Tibial nerve (tissue), 4 donors: ENCODE measurements at regions not wholly inside any gene's neighbourhood (a gene's known extent, or its start where the extent isn't known, plus 50 kb on each side); places are given as distances from the start of the nearest gene placed in this dataset.
"Not testable (repeated sequence)": the region's sequence is repeated elsewhere in the genome, so short reads cannot be mapped to it uniquely, and the experiment has no call there.

Source experiments
- DNase-seq, 2 donors: peaks; one replicate each; pipeline ENCODE4 v3.0.0-alpha.2; 2019; ENCODE audit warnings: low spot score in 2 of 2
- H3K27ac ChIP-seq, 4 donors: fragments of 200-600 bp; sonication (generic) in 3 of 4; one replicate each; pipeline ENCODE4 v1.5.1; 2017 to 2019; ENCODE audit warnings: mild to moderate bottlenecking in 1 of 4
- H3K27me3 ChIP-seq, 2 donors: fragments of 200-600 bp; sonication (generic) in 1 of 2; one replicate each; pipeline versions ENCODE4 v1.5.1 to v1.6.0; 2017 to 2019
- H3K36me3 ChIP-seq, 3 donors: fragments of 200-600 bp; sonication (generic); one replicate each; pipeline ENCODE4 v1.5.1; 2018 to 2019
- H3K4me1 ChIP-seq, 4 donors: fragments of 200-600 bp; sonication (generic) in 3 of 4; one replicate each; pipeline ENCODE4 v1.5.1; 2017 to 2019
- H3K4me3 ChIP-seq, 4 donors: fragments of 200-600 bp; sonication (generic) in 3 of 4; one replicate each; pipeline ENCODE4 v1.5.1; 2017 to 2019; ENCODE audit warnings: mild to moderate bottlenecking in 1 of 4, moderate library complexity in 1 of 4
- H3K9me3 ChIP-seq, 4 donors: fragments of 200-600 bp; sonication (generic) in 3 of 4; one replicate each; pipeline ENCODE4 v1.5.1; 2017 to 2019
- CTCF ChIP-seq, 5 experiments: fragments of 200-600 bp in 3 of 5; fragments of 450-650 bp in 2 of 5; sonication (generic) in 3 of 5; IDR thresholded peaks; one replicate each; pipeline ENCODE4 v1.5.1; 2016 to 2019; ENCODE audit warnings: antibody characterized with exemption in 5 of 5, mild to moderate bottlenecking in 3 of 5, moderate library complexity in 2 of 5
- EP300 ChIP-seq, 2 donors: sonication (generic); formaldehyde crosslinking; IDR thresholded peaks; one replicate each; pipeline ENCODE4 v1.6.1; 2017; ENCODE audit warnings: antibody characterized with exemption in 2 of 2, mild to moderate bottlenecking in 1 of 2
- POLR2A ChIP-seq, 2 donors: fragments of 450-650 bp; IDR thresholded peaks; one replicate each; pipeline ENCODE4 v1.6.1; 2017; ENCODE audit warnings: antibody characterized with exemption in 2 of 2, mild to moderate bottlenecking in 2 of 2, moderate library complexity in 2 of 2
- WGBS, 2 donors: methylation state at CpG; one replicate each; pipeline ENCODE4 v1.1.5; 2018; 5-methylcytosine and 5-hydroxymethylcytosine counted together

- Histone ChIP-seq H3K4me1 (no peaks in the 10 kb centered on the region), H3K27ac (no peak overlapping the region), H3K9me3 (no peaks in the 10 kb centered on the region), H3K36me3 (no peaks in the 10 kb centered on the region), H3K4me3 (no peak overlapping the region), H3K27me3 (no peaks in the 10 kb centered on the region)
- WGBS, 2 donors: 75 to 78% methylated on average over 4 of the region's 4 CpGs
- TF ChIP-seq EP300 (IDR thresholded peaks at IDR 0.05): no peak
- no peak for TF ChIP-seq POLR2A (IDR thresholded peaks at IDR 0.05)
- TF ChIP-seq CTCF (IDR thresholded peaks at IDR 0.05): no peak
- DNase-seq: no peak
Measured at GRCh38 chr5:163735069-163735468, 229.7 kb downstream of the MAT2B start.

GRCh38 chr5:163747586-163747985, 242.2 kb downstream of the MAT2B start:
- H3K27me3 ChIP-seq: no peaks in the 10 kb centered on the region
- no peak for TF ChIP-seq POLR2A (IDR thresholded peaks at IDR 0.05)
- no peak for TF ChIP-seq EP300 (IDR thresholded peaks at IDR 0.05)
- H3K27ac ChIP-seq: no peak overlapping the region
- 67 to 81% methylated on average over 2 of the region's 2 CpGs for WGBS, 2 donors
- no peaks in the 10 kb centered on the region for H3K9me3 ChIP-seq
- H3K4me3 ChIP-seq: no peak overlapping the region
- DNase-seq: no peak
- no peaks in the 10 kb centered on the region for H3K4me1 ChIP-seq
- H3K36me3 ChIP-seq: no peaks in the 10 kb centered on the region

- Histone ChIP-seq H3K27ac (no peak overlapping the region), H3K4me3 (no peak overlapping the region), H3K36me3 (no peaks in the 10 kb centered on the region), H3K9me3 (no peaks in the 10 kb centered on the region), H3K27me3 (no peaks in the 10 kb centered on the region), H3K4me1 (no peaks in the 10 kb centered on the region)
- TF ChIP-seq EP300 (IDR thresholded peaks at IDR 0.05) (no peak), CTCF (IDR thresholded peaks at IDR 0.05) (no peak), POLR2A (IDR thresholded peaks at IDR 0.05) (no peak)
- WGBS, 2 donors: 58 to 64% methylated on average over 3 of the region's 3 CpGs
- no peak for DNase-seq
Measured at GRCh38 chr5:163748934-163749333, 243.5 kb downstream of the MAT2B start.

GRCh38 chr5:163750415-163750814, 245.0 kb downstream of the MAT2B start:
- not testable (repeated sequence) for H3K36me3 ChIP-seq, H3K27me3 ChIP-seq, H3K4me1 ChIP-seq, H3K9me3 ChIP-seq, H3K27ac ChIP-seq, H3K4me3 ChIP-seq, DNase-seq
- 87 to 91% methylated on average over 10 of the region's 10 CpGs for WGBS, 2 donors

- no peak for TF ChIP-seq EP300 (IDR thresholded peaks at IDR 0.05)
- TF ChIP-seq CTCF (IDR thresholded peaks at IDR 0.05): no peak
- TF ChIP-seq POLR2A (IDR thresholded peaks at IDR 0.05): no peak
- Histone ChIP-seq H3K4me1 (no peaks in the 10 kb centered on the region), H3K9me3 (no peaks in the 10 kb centered on the region), H3K27me3 (no peaks in the 10 kb centered on the region), H3K36me3 (no peaks in the 10 kb centered on the region), H3K27ac (no peak overlapping the region), H3K4me3 (no peak overlapping the region)
- 87 to 91% methylated on average over 1 of the region's 1 CpG for WGBS, 2 donors
- no peak for DNase-seq
Measured at GRCh38 chr5:163755505-163755904, 250.1 kb downstream of the MAT2B start.

GRCh38 chr5:163756170-163756569, 250.8 kb downstream of the MAT2B start:
- no peak for TF ChIP-seq POLR2A (IDR thresholded peaks at IDR 0.05)
- no peak for TF ChIP-seq CTCF (IDR thresholded peaks at IDR 0.05)
- no peak for TF ChIP-seq EP300 (IDR thresholded peaks at IDR 0.05)
- Histone ChIP-seq H3K4me1 (no peaks in the 10 kb centered on the region), H3K9me3 (no peaks in the 10 kb centered on the region), H3K36me3 (no peaks in the 10 kb centered on the region), H3K4me3 (no peak overlapping the region), H3K27me3 (no peaks in the 10 kb centered on the region), H3K27ac (no peak overlapping the region)
- 82 to 84% methylated on average over 2 of the region's 2 CpGs for WGBS, 2 donors
- no peak for DNase-seq
